IMR-90 (cell line): ENCODE measurements at regions not wholly inside any gene's neighbourhood (a gene's known extent, or its start where the extent isn't known, plus 50 kb on each side); places are given as distances from the start of the nearest gene placed in this dataset.

Experiments
- ATAC-seq: fragments of 200-7000 bp; cut with Tn5 transposase; 2 replicates; pipeline ENCODE4 v1.9.1; 2020; ENCODE audit warnings: low read depth, mild to moderate bottlenecking, moderate library complexity
- BruUV-seq: library from RNA; stranded (reverse); fragments of 400-500 nt; replicated peaks from 2 replicates; lab custom pipeline; 2021; lab: Mats Ljungman, UMichigan
- CTCF ChIA-PET: fragments of 300-600 bp; formaldehyde crosslinking; extraction: SDS; loops from one replicate; lab custom pipeline; 2021; ENCODE audit warnings: antibody characterized with exemption; lab: Yijun Ruan, JAX
- POLR2A ChIA-PET: fragments of 300-600 bp; sonication (Branson Sonifier 250); formaldehyde crosslinking; loops from one replicate; lab custom pipeline; 2022; ENCODE audit warnings: antibody characterized with exemption; ENCODE audit not compliant: unreplicated experiment; lab: Charles Lee
- DNase-seq: peaks from one replicate; pipeline ENCODE4 v3.0.0; 2013
- H2AFZ ChIP-seq: replicated peaks from 2 replicates; pipeline ENCODE3; 2013; ENCODE audit warnings: low read length, mild to moderate bottlenecking; ENCODE audit not compliant: poor library complexity
- H2AK5ac ChIP-seq: 2 replicates; pipeline ENCODE4 v1.6.1; 2013; ENCODE audit warnings: low read depth, low read length, inconsistent platforms
- H2AK9ac ChIP-seq: replicated peaks from 2 replicates; pipeline ENCODE3; 2013; ENCODE audit warnings: mild to moderate bottlenecking, low read depth, low read length, moderate library complexity; ENCODE audit not compliant: poor library complexity
- H2BK120ac ChIP-seq: 2 replicates; pipeline ENCODE4 v1.6.1; 2013; ENCODE audit warnings: low read depth, low read length, inconsistent platforms
- H2BK15ac ChIP-seq: 3 replicates; pipeline ENCODE4 v1.6.1; 2013; ENCODE audit warnings: low read depth, low read length, inconsistent platforms
- H2BK20ac ChIP-seq: 2 replicates; pipeline ENCODE4 v1.6.1; 2013; ENCODE audit warnings: low read depth, mild to moderate bottlenecking, inconsistent platforms, low read length, moderate library complexity
- H2BK5ac ChIP-seq: 2 replicates; pipeline ENCODE4 v1.6.1; 2013; ENCODE audit warnings: mild to moderate bottlenecking, low read depth, low read length, inconsistent platforms; ENCODE audit not compliant: poor library complexity, severe bottlenecking
- H3K14ac ChIP-seq: replicated peaks from 2 replicates; pipeline ENCODE4 v1.6.1; 2013; ENCODE audit warnings: low read depth, low read length, inconsistent platforms
- H3K18ac ChIP-seq: 2 replicates; pipeline ENCODE4 v1.6.1; 2013; ENCODE audit warnings: low read depth, low read length, control low read depth
- H3K23ac ChIP-seq: 2 replicates; pipeline ENCODE4 v1.6.1; 2013; ENCODE audit warnings: low read depth, low read length, inconsistent platforms
- H3K27ac ChIP-seq: 2 replicates; pipeline ENCODE4 v1.5.1; 2013; ENCODE audit warnings: mild to moderate bottlenecking, control low read depth, low read length; ENCODE audit not compliant: insufficient read depth
- H3K27me3 ChIP-seq: 2 replicates; pipeline ENCODE4 v1.6.1; 2013; ENCODE audit warnings: low read length; ENCODE audit not compliant: control insufficient read depth, insufficient read depth
- H3K36me3 ChIP-seq: 2 replicates; pipeline ENCODE4 v1.6.1; 2013; ENCODE audit warnings: low read length, mixed read lengths; ENCODE audit not compliant: control insufficient read depth, insufficient read depth
- H3K4ac ChIP-seq: 2 replicates; pipeline ENCODE4 v1.6.1; 2013; ENCODE audit warnings: low read depth, low read length, inconsistent platforms
- H3K4me1 ChIP-seq: 2 replicates; pipeline ENCODE4 v1.6.1; 2013; ENCODE audit warnings: low read length, mixed read lengths; ENCODE audit not compliant: control insufficient read depth, insufficient read depth
- H3K4me2 ChIP-seq: 2 replicates; pipeline ENCODE4 v1.6.1; 2013; ENCODE audit warnings: low read depth, mild to moderate bottlenecking, control low read depth, low read length, moderate library complexity
- H3K4me3 ChIP-seq: 2 replicates; pipeline ENCODE4 v1.5.1; 2013; ENCODE audit warnings: low read depth, mild to moderate bottlenecking, control low read depth, low read length, moderate library complexity; ENCODE audit not compliant: insufficient read depth
- H3K56ac ChIP-seq: 2 replicates; pipeline ENCODE4 v1.6.1; 2013; ENCODE audit warnings: low read length, inconsistent platforms; ENCODE audit not compliant: insufficient read depth; ENCODE audit errors: extremely low read depth
- H3K79me1 ChIP-seq, 2 experiments: 2 replicates each; pipeline ENCODE4 v1.6.1; 2013; ENCODE audit warnings: low read length in 2 of 2, inconsistent platforms in 1 of 2, low read depth in 1 of 2
- H3K9ac ChIP-seq: 2 replicates; pipeline ENCODE4 v1.6.1; 2013; ENCODE audit warnings: low read depth, low read length, control low read depth
- H3K9me1 ChIP-seq: 2 replicates; pipeline ENCODE4 v1.6.1; 2013; ENCODE audit warnings: low read length, inconsistent platforms; ENCODE audit not compliant: insufficient read depth
- H3K9me3 ChIP-seq: 2 replicates; pipeline ENCODE4 v1.6.1; 2013; ENCODE audit warnings: low read length; ENCODE audit not compliant: control insufficient read depth, insufficient read depth
- H4K20me1 ChIP-seq: 2 replicates; pipeline ENCODE4 v1.6.1; 2013; ENCODE audit warnings: low read length, inconsistent platforms; ENCODE audit not compliant: insufficient read depth
- H4K5ac ChIP-seq: 2 replicates; pipeline ENCODE4 v1.6.1; 2013; ENCODE audit warnings: mild to moderate bottlenecking, low read depth, low read length, control low read depth
- H4K8ac ChIP-seq, 2 experiments: 2 replicates each; pipeline ENCODE4 v1.6.1; 2013; ENCODE audit warnings: low read depth in 2 of 2, low read length in 2 of 2, control low read depth in 1 of 2, inconsistent platforms in 1 of 2
- H4K91ac ChIP-seq: 2 replicates; pipeline ENCODE4 v1.6.1; 2013; ENCODE audit warnings: low read depth, low read length, inconsistent platforms; ENCODE audit not compliant: insufficient read depth
- BHLHE40 ChIP-seq: fragments of 150-350 bp; IDR thresholded peaks from 2 replicates; pipeline ENCODE4 v1.6.1; 2016; ENCODE audit warnings: mild to moderate bottlenecking, low read depth, low read length
- CEBPB ChIP-seq: IDR thresholded peaks from 2 replicates; pipeline ENCODE4 v1.6.1; 2012; ENCODE audit warnings: low read depth, low read length, improper control_type of control experiment
- CHD1 ChIP-seq: IDR thresholded peaks from 2 replicates; pipeline ENCODE4 v1.6.1; 2012; ENCODE audit warnings: low read depth, low read length, improper control_type of control experiment
- FOS ChIP-seq: fragments of 150-350 bp; IDR thresholded peaks from 2 replicates; pipeline ENCODE4 v1.6.1; 2016; ENCODE audit warnings: low read depth, low read length
- MAZ ChIP-seq: IDR thresholded peaks from 2 replicates; pipeline ENCODE4 v1.6.1; 2012; ENCODE audit warnings: low read depth, mild to moderate bottlenecking, low read length, improper control_type of control experiment, moderate library complexity, borderline replicate concordance
- POLR2A ChIP-seq: IDR thresholded peaks from 2 replicates; pipeline ENCODE4 v1.6.1; 2012; ENCODE audit warnings: mild to moderate bottlenecking, low read depth, low read length
- RCOR1 ChIP-seq: IDR thresholded peaks from 2 replicates; pipeline ENCODE4 v1.6.1; 2012; ENCODE audit warnings: mild to moderate bottlenecking, low read length, improper control_type of control experiment; ENCODE audit not compliant: insufficient replicate concordance
- USF2 ChIP-seq: fragments of 150-350 bp; IDR thresholded peaks from 2 replicates; pipeline ENCODE4 v1.6.1; 2017; ENCODE audit warnings: mild to moderate bottlenecking, antibody characterized with exemption, low read length, low read depth
- WGBS, 2 experiments: methylation state at CpG; one replicate each; pipeline versions ENCODE4 v1.1.5 to v1.1.7; 2013; ENCODE audit warnings: missing lambda C conversion rate in 2 of 2; ENCODE audit not compliant: insufficient read length in 1 of 2; ENCODE audit errors: extremely low coverage in 2 of 2; 5-methylcytosine and 5-hydroxymethylcytosine counted together
- dilution Hi-C: fragments of 300-500 bp; cut with HindIII; formaldehyde crosslinking; loops from one replicate; pipeline ENCODE4 v1.14.3; 2018; ENCODE audit warnings: low sequenced_read_pairs; ENCODE audit not compliant: unreplicated experiment
- in situ Hi-C: fragments of 300-500 bp; cut with MboI; formaldehyde crosslinking; loops from 3 replicates; pipeline ENCODE4 v1.14.3; 2019; ENCODE audit warnings: low sequenced_read_pairs, inconsistent platforms, mixed read lengths
- intact Hi-C: fragments of 100-400 bp; cut with micrococcal nuclease; formaldehyde crosslinking; loops from 2 replicates; pipeline ENCODE4 v1.10.0; 2022
- TF ChIP-seq, protein P1 (sequence below): conservative IDR thresholded peaks from 2 replicates; pipeline ENCODE4 v1.5.1; 2012; ENCODE audit warnings: mild to moderate bottlenecking, low read depth, low read length, improper control_type of control experiment

DNA sequence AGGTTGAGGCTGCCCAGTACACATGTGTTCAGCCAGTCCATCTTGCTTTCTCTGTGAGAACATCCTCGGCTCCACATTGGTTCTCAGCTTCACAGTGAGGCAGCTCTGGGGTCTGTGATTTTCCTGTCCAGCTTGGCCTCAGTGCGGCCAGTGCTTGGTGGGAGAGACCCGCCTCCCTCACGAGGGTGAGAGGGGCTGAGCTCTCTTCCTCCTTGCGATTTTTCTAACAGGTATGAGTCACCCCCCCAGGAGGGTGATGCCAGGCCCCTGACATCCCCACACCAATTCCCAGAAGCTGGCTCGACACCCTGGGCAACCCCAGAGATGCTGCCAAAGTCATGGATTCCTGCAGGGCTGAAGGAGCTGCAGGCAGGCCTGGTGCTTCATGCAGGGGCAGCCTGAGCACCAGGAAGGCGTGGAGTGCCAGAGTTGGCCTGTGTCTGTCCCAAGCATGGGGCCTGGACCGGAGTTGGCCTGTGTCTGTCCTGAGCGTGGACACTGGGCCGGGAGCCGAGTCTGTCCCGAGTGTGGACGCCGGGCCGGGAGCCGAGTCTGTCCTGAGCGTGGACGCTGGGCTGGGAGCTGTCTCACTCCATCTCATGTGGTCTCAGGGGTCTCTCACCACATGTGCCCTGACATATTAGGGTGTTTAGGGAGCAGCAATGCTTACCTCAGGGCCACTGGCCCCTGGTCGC lies 408.6 kb upstream of the IRX4 start:
- H3K23ac ChIP-seq, result no peak overlapping the region
- intact Hi-C loops (no loop called here), dilution Hi-C loops (no loop called here), in situ Hi-C loops (no loop called here)
- H4K8ac ChIP-seq, result no peak overlapping the region
- no peak overlapping the region for H2AK9ac ChIP-seq
- H3K79me1 ChIP-seq, result no peaks in the 10 kb centered on the region
- H3K14ac ChIP-seq, result no peak overlapping the region
- no peak overlapping the region for H2AK5ac ChIP-seq
- TF ChIP-seq CEBPB (no peak), BHLHE40 (no peak), FOS (no peak), MAZ (no peak), RCOR1 (no peak), CHD1 (no peak), POLR2A (no peak), USF2 (no peak)
- TF ChIP-seq, protein P1, sequence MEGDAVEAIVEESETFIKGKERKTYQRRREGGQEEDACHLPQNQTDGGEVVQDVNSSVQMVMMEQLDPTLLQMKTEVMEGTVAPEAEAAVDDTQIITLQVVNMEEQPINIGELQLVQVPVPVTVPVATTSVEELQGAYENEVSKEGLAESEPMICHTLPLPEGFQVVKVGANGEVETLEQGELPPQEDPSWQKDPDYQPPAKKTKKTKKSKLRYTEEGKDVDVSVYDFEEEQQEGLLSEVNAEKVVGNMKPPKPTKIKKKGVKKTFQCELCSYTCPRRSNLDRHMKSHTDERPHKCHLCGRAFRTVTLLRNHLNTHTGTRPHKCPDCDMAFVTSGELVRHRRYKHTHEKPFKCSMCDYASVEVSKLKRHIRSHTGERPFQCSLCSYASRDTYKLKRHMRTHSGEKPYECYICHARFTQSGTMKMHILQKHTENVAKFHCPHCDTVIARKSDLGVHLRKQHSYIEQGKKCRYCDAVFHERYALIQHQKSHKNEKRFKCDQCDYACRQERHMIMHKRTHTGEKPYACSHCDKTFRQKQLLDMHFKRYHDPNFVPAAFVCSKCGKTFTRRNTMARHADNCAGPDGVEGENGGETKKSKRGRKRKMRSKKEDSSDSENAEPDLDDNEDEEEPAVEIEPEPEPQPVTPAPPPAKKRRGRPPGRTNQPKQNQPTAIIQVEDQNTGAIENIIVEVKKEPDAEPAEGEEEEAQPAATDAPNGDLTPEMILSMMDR, result no peak
- H3K18ac ChIP-seq, result no peak overlapping the region
- no peak overlapping the region for H4K5ac ChIP-seq
- no peak overlapping the region for H3K4me2 ChIP-seq
- no peak overlapping the region for H3K4me3 ChIP-seq
- no peak overlapping the region for H3K27ac ChIP-seq
- H3K9ac ChIP-seq, result no peak overlapping the region
- no peaks in the 10 kb centered on the region for H3K27me3 ChIP-seq
- WGBS, 2 experiments, result 100% methylated on average over 1 of the region's 19 CpGs; no CpG with 5 or more reads in 1 of the 2 experiments
- H2BK120ac ChIP-seq, result no peak overlapping the region
- ATAC-seq (no peak), DNase-seq (no peak)
- H3K56ac ChIP-seq, result no peak overlapping the region
- peaks cover 37% of the 10 kb centered on the region for H3K9me3 ChIP-seq
- H3K36me3 ChIP-seq, result no peaks in the 10 kb centered on the region
- no peak overlapping the region for H2AFZ ChIP-seq
- CTCF ChIA-PET, result no interaction called here
- H4K20me1 ChIP-seq, result no peaks in the 10 kb centered on the region
- BruUV-seq, result no TSS peak
- H2BK5ac ChIP-seq, result no peak overlapping the region
- no peak overlapping the region for H4K91ac ChIP-seq
- POLR2A ChIA-PET, result no interaction called here
- no peak overlapping the region for H2BK15ac ChIP-seq
- no peaks in the 10 kb centered on the region for H3K4me1 ChIP-seq
- no peaks in the 10 kb centered on the region for H3K9me1 ChIP-seq
- no peak overlapping the region for H3K4ac ChIP-seq
- no peak overlapping the region for H2BK20ac ChIP-seq
